Astrocyte of the cerebellum (primary cell): ENCODE measurements at regions not wholly inside any gene's neighbourhood (a gene's known extent, or its start where the extent isn't known, plus 50 kb on each side); places are given as distances from the start of the nearest gene placed in this dataset.

Experiments
- DNase-seq: peaks from one replicate; pipeline ENCODE4 v3.0.0-alpha.2; 2011; ENCODE audit warnings: low read depth
- H3K4me3 ChIP-seq: 2 replicates; pipeline ENCODE4 v1.5.1; 2011; ENCODE audit warnings: mild to moderate bottlenecking, low read depth, low read length, moderate library complexity
- in situ Hi-C: cut with HindIII; loops from 2 replicates; pipeline ENCODE4 v1.10.0; 2017; ENCODE audit warnings: low sequenced_read_pairs
- TF ChIP-seq, protein P1 (sequence below): IDR thresholded peaks from 2 replicates; pipeline ENCODE4 v1.5.1; 2012; ENCODE audit warnings: low read length, low read depth, moderate library complexity, mild to moderate bottlenecking; ENCODE audit errors: missing control alignments

DNA sequence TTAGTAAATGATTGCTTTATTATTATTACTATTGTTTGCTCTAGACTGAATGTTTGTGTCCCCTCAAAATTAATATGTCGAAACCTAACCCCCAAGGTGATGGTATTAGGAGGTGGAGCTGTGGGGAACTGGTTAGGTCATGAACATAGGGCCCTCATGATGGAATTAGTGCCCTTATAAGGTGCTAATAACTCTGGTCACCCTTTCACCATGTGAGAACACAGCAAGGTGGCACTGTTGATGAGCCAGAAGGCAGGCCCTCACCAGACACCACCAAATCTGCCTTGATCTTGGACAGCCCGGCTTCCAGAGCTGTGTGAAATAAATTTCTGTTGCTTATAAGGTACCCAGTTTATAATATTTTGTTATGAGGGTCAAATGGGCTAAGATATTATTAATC, 95.8 kb downstream of the BDNF start:
- no peak overlapping the region for H3K4me3 ChIP-seq
- TF ChIP-seq, protein P1, sequence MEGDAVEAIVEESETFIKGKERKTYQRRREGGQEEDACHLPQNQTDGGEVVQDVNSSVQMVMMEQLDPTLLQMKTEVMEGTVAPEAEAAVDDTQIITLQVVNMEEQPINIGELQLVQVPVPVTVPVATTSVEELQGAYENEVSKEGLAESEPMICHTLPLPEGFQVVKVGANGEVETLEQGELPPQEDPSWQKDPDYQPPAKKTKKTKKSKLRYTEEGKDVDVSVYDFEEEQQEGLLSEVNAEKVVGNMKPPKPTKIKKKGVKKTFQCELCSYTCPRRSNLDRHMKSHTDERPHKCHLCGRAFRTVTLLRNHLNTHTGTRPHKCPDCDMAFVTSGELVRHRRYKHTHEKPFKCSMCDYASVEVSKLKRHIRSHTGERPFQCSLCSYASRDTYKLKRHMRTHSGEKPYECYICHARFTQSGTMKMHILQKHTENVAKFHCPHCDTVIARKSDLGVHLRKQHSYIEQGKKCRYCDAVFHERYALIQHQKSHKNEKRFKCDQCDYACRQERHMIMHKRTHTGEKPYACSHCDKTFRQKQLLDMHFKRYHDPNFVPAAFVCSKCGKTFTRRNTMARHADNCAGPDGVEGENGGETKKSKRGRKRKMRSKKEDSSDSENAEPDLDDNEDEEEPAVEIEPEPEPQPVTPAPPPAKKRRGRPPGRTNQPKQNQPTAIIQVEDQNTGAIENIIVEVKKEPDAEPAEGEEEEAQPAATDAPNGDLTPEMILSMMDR, result no peak
- DNase-seq, result no peak
- in situ Hi-C loops, result no loop called here

DNA sequence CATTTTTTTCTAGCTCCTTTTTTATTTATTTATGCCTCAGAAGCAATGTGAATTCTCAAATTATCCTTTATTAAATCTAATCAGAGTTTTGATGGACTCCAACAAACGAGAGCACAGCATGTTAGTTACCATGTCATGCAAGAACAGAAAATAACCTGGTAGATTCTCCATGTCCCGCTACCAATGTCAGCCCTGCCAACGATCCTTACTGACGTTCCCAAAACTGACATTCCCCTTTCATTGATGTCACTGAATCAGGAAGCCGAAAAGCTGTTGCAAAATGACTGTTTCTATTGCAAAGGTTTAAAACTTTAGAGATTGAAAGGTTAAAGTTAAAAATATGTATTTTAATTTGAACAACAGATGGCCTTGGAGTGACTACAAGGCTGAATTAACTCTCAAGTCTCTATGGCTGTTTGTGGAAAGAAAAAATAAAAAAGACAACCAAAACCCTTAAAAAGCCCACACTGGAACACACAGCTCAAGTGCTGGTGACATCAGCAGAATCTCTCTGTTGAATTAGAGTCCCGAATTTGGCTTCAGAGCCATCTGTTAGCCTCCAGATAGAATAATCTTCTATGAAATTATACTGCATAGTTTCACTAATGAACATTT, 96.8 kb downstream of the BDNF start:
- TF ChIP-seq, protein P1, result no peak
- DNase-seq, result no peak
- H3K4me3 ChIP-seq, result no peak overlapping the region
- in situ Hi-C loops, result no loop called here

DNA sequence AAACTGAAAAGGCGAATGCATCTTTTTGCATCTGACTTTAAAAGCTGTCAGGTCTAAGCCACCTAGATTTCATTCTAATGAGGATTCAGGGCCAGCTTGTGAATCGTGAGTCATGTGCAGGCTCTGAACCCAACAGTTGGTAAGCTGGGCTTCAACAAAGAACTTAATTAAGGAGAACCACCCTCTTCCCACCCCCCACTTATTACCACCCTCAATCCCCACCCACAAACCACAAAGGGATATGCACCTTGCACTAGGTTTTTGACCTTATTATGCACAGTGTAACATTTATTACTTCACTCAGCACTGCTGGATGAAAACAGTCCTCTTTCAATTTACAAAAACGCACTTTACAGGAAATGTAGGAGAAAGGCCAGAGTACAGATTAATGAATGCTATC, 94.1 kb upstream of the LIN7C start:
- DNase-seq, result no peak
- in situ Hi-C loops, result no loop called here
- TF ChIP-seq, protein P1, result no peak
- H3K4me3 ChIP-seq, result no peak overlapping the region

DNA sequence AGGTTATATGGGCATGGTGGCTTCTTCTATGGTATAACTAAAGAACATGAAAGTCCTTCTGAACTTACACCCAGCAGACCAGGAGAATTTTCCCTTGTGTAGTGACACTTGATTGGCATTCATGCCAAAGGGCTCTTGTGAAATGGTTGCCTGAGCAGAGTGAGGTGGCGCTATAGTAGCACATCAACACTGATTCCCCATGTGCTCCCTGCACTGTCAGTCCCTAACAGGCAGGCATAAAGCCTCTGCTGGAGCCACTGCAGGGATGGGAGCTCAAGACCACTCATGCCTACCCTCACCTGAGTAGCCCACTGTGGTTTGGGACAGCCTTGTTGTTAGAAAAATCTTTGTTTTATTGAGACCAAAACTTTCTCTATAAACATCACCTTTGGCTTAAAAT, 92.6 kb upstream of the LIN7C start:
- no peak overlapping the region for H3K4me3 ChIP-seq
- in situ Hi-C loops, result no loop called here
- DNase-seq, result no peak
- TF ChIP-seq, protein P1, result no peak

DNA sequence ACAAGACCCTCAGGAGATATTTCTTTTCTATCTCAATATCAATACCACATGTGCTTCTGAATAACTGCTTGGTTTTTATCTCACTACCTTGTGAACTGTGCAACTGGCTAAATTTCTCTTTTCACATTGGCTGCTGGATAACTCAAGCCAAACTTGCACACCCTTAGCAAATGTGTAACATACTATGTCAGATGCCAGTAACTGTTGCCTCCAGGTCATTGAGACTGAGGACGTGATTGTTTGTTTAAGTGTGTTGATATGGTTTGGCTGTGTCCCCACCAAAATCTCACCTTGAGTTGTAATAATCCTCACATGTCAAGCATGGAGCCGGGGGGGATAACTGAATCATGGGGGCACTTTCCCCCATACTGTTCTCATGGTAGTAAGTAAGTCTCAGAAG, 90.2 kb upstream of the LIN7C start:
- DNase-seq, result no peak
- in situ Hi-C loops, result no loop called here
- no peak overlapping the region for H3K4me3 ChIP-seq
- TF ChIP-seq, protein P1, result no peak

DNA sequence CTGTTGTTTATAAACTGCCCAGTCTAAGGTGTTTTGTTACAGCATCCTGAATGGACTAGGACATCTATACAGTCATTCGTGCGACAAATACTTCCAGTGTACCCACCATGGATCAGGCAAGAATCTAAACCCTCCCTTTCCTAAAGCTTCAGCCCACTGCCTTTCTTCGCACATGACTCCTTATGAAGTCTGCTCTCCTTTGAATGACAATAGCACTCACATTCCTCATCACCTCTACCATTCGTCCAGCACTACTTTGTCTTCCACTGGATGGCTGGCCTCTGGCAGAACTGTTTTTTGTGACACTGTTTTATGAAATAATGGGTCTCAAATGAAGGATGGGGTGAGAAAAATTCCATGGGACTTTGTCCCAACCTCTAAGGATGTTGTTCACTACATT, 89.8 kb upstream of the LIN7C start:
- in situ Hi-C loops, result no loop called here
- TF ChIP-seq, protein P1, result no peak
- no peak for DNase-seq
- H3K4me3 ChIP-seq, result no peak overlapping the region

DNA sequence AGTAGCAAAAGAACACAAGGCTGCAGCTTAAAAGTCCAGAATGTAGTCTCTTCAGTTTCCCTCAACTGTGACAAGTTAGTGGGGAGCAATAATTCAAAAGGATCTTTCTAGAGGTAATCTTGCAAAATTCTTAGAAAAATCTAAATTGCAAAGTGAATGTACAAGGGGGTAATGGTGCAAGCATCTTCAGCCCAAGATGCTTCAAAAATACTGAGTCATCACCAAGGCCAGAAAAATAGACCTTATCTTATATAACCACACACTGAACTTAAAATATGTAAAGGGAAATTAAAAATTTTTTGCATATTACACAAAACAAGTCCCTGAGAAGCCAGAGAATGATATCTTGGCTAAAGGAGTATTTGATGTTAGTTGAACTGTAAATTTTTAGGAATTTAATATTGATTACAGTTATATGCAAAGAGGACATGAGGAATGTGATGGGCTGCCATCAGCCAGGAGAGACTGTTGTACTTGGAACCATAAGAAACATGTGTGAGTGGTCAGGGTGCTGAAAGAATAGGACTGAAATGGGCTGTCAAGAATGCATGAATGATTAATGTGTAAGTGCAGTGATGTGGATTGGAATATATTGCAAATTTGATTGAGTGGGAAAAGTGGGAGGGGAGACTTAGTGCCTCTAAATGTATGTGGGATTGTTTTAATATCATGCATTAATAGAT, 85.7 kb upstream of the LIN7C start:
- DNase-seq, result peak; percentile 2
- no peak overlapping the region for H3K4me3 ChIP-seq
- in situ Hi-C loops, result no loop called here
- TF ChIP-seq, protein P1, result no peak
